HG02884 (cell line): ENCODE measurements at regions not wholly inside any gene's neighbourhood (a gene's known extent, or its start where the extent isn't known, plus 50 kb on each side); places are given as distances from the start of the nearest gene placed in this dataset.
A peak's percentile ranks its signal among the peaks of the same experiment; 100 is the strongest.

Source experiments
- ATAC-seq: cut with Tn5 transposase; IDR thresholded peaks from one replicate; pipeline ENCODE4 v1.9.1; 2021; ENCODE audit warnings: mild to moderate bottlenecking, moderate library complexity; ENCODE audit not compliant: unreplicated experiment

GRCh38 chr3:44013967-44014366 is 227.7 kb upstream of the TOPAZ1 start:
- ATAC-seq: no peak

DNA sequence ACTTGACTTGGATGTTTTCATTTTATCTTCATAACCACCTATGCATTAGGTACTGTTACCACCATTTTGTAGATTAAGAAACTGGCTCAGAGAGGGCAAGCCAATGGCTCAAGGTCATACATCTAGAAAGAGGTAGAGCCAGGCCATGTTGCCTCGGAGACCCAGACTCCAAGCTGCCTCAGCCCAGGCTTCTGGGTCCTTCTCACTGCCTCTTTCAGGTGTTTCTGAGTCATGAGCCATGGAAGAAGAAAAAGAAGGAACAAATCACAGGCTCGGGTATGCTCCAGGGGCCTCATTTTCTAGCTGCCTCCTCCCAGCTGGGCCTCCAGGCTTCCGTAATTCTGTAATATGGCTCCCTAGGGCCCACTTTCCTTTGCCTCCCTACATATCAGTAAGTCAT is 226.5 kb upstream of the TOPAZ1 start:
- ATAC-seq: no peak

DNA sequence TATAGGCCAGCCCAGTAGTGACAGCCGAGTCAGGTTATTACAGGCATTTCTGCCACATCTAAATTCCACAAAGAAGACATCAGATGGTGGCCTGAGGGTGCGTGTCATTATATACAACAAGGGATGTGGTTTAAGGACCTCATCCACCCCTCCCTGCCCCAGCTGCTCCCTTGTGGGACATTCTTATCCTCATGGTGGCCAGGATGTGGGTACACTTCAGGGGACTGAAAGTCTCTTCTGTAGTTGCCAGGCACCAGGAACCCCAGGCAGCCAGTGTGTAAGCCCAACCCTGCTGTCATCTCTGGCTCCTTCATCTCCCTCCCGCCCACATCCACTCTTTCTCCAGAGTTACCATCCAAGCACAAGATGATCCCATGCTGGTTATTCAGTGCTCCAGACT is 224.9 kb upstream of the TOPAZ1 start:
- ATAC-seq: no peak

DNA sequence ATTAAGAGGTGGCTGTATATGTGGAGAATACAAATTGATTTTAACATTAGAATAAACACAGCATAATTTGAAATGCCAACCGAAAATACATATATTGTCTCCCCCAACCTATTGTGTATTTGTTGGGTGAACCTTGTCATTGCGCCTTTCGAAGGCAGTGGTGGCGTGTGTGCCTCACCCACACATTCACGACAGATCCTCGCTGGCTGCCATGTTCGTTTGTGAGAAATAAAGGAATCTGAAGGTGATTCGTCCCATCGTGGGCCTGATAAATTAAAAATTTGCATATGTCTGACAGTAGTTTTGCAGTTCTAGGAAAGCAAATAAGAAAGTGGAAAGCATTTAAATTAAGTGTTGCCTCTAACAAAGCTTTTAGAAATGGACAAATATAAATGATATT is 222.8 kb upstream of the TOPAZ1 start:
- ATAC-seq: no peak

DNA sequence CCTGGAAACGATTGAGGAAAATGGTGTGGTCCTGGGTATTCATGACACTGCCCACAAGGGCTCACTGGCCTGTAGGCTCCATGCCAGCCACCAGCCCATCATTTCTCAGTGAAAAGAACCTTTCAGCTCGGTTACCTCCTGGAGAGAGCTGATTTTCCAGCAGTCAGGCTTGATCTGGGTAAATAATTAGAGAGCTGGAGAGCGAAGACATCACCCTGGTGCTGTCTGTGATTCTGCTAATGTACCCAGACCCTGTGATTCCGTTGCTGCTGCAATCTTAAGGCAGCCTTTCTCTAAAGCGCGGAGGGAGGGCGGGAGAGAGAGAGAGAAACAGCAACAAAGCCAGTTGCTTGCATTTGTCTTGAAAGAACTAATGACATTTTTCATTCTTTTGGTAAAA is 221.9 kb upstream of the TOPAZ1 start:
- ATAC-seq: no peak

DNA sequence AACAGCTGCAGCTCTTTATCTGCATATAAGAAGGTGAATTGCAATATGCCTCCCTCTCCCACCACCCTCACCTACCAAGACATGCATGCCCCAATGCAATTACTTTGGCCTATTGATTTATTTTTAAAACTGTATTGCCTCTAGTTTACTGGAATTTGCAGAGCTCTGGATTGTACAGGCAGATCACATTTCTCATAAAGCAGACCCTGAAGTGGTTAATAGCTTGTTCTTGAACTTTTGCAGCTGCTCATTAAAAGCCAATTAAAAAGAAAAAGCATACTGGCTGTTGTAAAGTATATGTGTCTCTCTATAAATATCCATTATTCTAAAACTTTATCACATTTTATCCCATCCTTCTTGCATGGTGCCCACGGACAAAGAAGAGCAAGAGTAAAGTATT is 221.5 kb upstream of the TOPAZ1 start:
- no peak for ATAC-seq

DNA sequence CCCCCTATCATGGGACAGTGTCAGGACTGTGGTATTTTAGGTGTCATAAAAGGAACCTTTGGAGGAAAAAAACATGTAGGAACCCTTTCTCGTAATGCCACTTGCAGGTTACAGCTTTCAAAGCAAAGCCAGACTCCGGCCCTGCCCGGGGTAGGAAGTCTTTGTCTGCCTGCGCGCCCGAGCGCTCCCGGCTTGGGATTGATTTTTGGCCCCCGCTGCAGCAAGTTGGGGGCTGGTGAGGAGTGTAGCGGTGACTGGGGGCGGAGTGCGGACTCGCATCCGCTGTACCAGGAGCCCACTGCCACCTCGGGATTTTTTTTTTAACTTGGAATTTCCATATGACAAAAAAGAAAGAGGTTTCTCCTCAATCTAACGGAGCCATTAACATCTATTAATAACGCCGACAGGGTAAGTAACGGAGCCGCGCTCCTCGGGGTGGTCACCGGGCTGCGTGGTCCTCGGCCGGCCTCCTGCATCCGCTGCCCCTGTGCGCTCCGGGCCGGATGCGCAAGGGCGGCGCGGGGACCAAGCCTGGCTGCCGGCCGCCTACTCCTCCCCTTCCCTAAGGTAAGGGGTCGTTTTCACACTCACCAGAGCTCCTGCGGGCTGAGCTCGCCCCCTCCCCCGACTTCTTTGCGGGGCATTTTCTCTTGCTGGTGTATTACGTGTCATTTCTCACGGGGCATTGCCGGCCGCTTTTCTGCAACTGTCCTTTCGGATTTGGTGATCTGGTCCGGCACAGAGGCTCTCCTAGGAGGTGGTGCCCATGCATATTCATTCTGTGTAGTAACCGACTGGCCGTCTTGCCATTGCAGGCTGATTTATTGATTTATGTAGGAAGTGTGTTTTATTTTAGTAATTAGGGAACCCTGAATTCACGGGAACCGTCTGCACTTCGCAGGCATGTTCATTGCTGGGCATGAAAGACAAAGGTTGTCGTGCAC is 219.8 kb upstream of the TOPAZ1 start:
- ATAC-seq: no peak

DNA sequence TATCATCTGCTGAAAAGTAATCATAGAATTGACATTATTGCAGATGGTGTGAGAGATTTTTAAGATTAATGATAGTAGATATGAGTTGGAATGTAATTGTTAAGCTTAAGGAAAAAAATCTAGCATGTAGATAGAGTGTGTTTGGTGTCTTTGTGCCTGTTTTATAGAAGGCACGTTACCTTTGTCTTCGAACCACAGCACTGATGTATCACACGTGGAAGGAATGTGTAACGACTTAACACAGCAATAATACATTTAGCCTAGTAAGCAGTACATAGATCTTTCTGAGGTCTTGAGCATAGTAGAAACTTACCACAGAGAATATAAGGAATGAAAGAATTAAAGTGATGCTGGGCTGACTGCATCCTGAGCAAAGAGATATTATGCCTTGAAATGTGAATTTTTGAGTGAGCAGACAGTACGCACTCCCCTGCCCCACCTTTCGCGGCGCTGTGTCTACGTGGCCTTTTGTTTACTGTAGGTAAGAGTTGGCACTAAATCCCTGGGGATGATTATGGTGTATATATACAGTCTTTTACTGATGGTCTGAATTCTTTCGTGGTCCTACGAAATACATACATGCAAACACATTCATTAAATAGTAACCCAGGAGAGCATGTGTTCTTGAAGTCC is 217.6 kb upstream of the TOPAZ1 start:
- no peak for ATAC-seq

- no peak for ATAC-seq
Observed at GRCh38 chr3:44026220-44026865, 215.3 kb upstream of the TOPAZ1 start.

DNA sequence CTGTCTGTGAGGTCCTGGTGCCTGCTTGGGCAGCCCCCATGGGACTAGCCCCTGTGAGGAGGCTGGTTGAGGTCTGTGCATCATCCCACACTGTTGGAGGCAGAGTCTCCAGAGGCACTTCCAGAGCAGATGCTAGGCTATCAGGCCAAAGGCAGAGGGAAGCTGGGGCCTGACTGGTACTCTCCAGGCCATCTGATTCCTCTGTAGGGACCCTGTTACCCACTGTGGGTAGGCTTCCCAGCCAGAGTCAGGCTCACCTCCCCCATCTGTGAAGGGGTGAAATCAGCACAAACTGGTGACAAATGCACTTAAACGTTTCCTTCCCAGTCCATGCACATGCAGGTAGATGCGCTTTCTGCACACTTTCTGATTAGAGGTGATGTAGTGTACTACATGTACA is 212.6 kb upstream of the TOPAZ1 start:
- no peak for ATAC-seq

GRCh38 chr3:44030285-44030684 is 211.4 kb upstream of the TOPAZ1 start:
- ATAC-seq: no peak

DNA sequence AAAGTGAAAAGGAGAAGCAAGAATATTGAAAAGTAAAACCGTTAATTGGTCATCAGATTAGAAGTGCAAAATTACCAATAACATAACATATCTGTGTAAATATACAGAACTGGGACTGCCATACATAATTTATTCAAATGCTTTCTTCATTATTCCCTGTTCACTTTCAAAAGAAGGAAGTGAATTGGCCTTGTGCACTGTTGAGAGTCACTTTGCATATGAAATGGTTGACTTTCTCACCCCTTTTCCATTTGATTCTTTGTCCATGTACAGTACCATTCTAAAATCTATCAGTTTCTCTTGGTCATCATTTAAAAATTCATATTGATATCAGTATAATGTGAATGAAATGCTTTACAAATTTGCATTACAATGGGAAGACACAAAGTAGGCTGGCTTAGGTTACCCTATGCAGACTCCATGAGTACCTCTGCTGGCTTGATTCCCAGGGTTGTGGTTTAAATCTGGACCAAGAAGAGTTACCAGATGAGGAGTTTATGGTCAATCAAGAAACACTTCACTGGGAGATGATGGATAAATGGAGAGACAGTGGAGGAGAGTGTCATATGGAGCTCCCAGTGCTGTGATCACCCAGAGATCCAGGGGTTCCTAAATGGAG is 210.9 kb upstream of the TOPAZ1 start:
- no peak for ATAC-seq

DNA sequence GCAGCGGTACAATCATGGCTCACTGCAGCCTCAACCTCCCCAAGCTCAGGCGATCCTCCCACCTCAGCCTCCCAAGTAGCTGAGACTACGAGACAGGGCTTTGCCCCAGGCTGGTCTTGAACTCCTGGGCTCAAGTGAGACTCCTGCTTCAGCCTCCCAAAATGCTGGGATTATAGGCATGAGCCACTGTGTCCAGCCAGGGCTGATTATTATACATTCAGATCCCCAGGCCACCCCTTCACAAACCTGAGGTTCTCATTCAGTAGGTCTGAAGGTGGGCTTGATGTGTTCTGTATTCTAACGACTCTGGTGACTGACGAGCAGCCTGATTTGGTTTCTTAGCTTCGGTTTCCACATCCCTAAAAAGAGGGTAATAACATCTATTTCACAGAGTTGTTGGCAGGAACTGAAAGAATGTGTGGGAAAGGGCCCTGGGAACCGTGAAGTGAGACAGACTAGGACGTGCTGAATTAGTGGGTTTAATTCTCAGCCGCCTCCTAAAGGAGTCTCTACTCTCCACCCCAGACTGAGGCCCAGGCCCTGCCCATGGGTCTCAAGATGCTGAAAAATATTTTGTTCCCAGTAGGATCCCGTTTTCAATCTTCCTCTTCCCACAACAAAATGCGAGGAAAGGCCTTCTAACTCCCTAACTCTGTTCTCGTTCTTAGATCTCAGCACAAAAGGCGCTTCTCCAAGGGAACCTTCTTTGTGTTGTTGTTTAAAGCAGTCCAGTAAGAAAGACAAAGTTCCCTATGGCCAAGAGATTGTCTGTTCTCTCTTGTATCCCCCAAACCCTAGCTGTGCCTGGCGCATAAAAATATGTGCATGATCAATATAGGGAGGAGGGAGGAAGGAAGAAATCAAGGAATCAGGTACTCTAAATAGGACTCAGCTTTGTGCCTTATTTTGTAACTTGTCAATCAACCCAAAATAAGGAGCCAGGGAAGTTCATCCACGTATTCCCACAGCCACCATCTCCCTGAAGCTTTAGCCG is 210.0 kb upstream of the TOPAZ1 start:
- no peak for ATAC-seq

DNA sequence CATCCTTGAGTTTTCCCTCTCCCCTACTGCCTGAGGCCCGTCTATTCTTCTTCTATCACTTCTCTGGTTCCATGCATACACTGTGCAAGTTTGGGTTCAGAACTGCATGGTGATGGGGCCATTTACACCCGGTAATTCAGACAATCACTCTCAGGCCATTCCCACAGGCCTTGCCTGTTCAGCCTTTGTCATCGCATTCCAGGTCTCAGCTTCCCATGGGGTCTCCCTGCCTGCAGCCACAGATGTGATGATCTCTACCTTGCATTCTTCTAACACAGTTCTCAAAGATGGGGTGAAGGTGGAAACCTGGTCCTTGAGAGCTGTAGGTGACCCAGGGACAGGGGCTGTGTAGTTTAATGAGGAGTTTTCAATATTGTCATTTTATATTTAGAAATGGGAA is 209.2 kb upstream of the TOPAZ1 start:
- no peak for ATAC-seq

GRCh38 chr3:44033123-44033522 is 208.6 kb upstream of the TOPAZ1 start:
- no peak for ATAC-seq

- no peak for ATAC-seq
Observed at GRCh38 chr3:44036850-44037249, 204.8 kb upstream of the TOPAZ1 start.

DNA sequence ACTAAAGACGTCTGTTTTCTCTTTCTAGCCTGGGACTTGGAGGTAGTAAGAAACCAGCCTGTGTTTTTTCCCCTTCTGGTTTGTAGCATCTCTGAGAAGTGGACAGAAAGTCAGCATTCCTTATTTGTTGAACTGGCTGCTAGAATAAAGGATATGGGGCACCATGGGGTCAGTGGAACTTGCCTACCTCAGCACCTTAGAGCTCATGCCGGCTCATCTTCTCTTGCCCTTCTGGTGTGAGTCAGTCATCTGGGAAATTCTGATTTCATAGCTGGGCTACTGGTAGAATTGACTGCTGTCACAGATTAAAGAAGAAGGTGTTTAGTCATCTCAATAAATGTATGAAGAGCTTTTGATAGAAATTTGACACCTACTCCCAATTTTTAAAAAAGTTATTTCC is 202.7 kb upstream of the TOPAZ1 start:
- ATAC-seq: no peak

DNA sequence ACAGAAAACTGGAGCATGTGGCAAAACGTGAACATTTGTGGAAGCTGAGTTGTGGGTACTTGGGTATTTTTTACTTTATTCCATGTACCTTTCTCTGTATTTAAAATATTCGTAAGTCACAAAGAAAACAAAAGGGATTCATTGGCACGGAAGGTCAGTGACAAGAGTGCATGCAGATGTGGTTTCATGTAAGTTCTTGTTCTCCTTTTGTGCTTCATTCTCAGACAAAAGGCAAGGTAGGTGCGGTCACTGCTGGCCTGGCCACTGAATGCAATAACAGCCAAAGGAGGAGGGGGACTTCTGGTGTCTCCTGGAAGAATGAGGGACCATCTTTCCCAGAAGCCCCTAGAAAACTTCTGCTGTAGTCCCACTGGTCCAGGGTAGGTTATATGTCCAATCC is 200.0 kb upstream of the TOPAZ1 start:
- ATAC-seq: peak; percentile 46

GRCh38 chr3:44042772-44043171 is 198.9 kb upstream of the TOPAZ1 start:
- no peak for ATAC-seq
